ENCODE measurements at regions not wholly inside any gene's neighbourhood (a gene's known extent, or its start where the extent isn't known, plus 50 kb on each side); places are given as distances from the start of the nearest gene placed in this dataset.

- TF ChIP-seq CTCF (IDR thresholded peaks at IDR 0.05) (no peak), USF1 (IDR thresholded peaks at IDR 0.05; ENCODE audit: borderline replicate concordance, low read depth) (no peak), EZH2phosphoT487 (IDR thresholded peaks at IDR 0.05; ENCODE audit: borderline replicate concordance, low read depth) (no peak), SMC3 (IDR thresholded peaks at IDR 0.05; ENCODE audit: low read depth, low read length) (no peak), EP300 (IDR thresholded peaks at IDR 0.05; ENCODE audit: borderline replicate concordance in 1 of 2, low read depth in 1 of 2, low read length in 1 of 2) (no peak), GABPA (IDR thresholded peaks at IDR 0.05; ENCODE audit: low read depth) (no peak), POLR2AphosphoS5 (IDR thresholded peaks at IDR 0.05; ENCODE audit: low read depth, low read length) (no peak), YY1 (IDR thresholded peaks at IDR 0.05; ENCODE audit: low read depth) (no peak), TCF12 (IDR thresholded peaks at IDR 0.05) (no peak), SIN3A (IDR thresholded peaks at IDR 0.05; ENCODE audit: borderline replicate concordance, low read depth, low read length) (no peak), MXI1 (IDR thresholded peaks at IDR 0.05; ENCODE audit: low read depth, low read length) (no peak)
Measured at GRCh38 chr1:115437196-115437595, 99.1 kb upstream of the NGF start.
